SK-N-SH (cell line): ENCODE measurements at regions not wholly inside any gene's neighbourhood (a gene's known extent, or its start where the extent isn't known, plus 50 kb on each side); places are given as distances from the start of the nearest gene placed in this dataset.

Experiments
- CTCF ChIA-PET: fragments of 300-600, 350-600 bp; formaldehyde crosslinking; extraction: SDS; loops from one replicate; lab custom pipeline; 2021; lab: Yijun Ruan, JAX
- POLR2A ChIA-PET: fragments of 350-600 bp; sonication (Branson Sonifier 250); formaldehyde crosslinking; extraction: SDS; loops from one replicate; lab custom pipeline; 2020; ENCODE audit warnings: antibody characterized with exemption, inconsistent platforms; lab: Yijun Ruan, JAX
- DNase-seq: peaks from one replicate; pipeline ENCODE4 v3.0.0; 2012
- H2AFZ ChIP-seq: fragments of 200-600 bp; sonication (generic); 2 replicates; pipeline ENCODE4 v1.8.1; 2016; ENCODE audit warnings: antibody characterized with exemption, mild to moderate bottlenecking, low read depth
- H3F3A ChIP-seq: fragments of 200-600 bp; sonication (generic); replicated peaks from 2 replicates; pipeline ENCODE3; 2016; ENCODE audit warnings: antibody characterized with exemption, mild to moderate bottlenecking; ENCODE audit not compliant: insufficient read depth
- H3K27ac ChIP-seq, 2 experiments: fragments of 200-500 bp in 1 of 2; fragments of 200-600 bp in 1 of 2; sonication (Bioruptor generic) in 1 of 2; sonication (generic), shearing (Covaris generic) in 1 of 2; 2 replicates each; pipeline versions ENCODE4 v1.5.1 to v1.6.1; 2014 to 2016; ENCODE audit warnings: low read depth in 2 of 2, inconsistent platforms in 1 of 2, low read length in 1 of 2, mild to moderate bottlenecking in 1 of 2, mixed read lengths in 1 of 2
- H3K27me3 ChIP-seq: fragments of 200-600 bp; sonication (generic), shearing (Covaris generic); 2 replicates; pipeline ENCODE4 v1.6.1; 2016; ENCODE audit warnings: mixed run types; ENCODE audit not compliant: insufficient read depth
- H3K36me3 ChIP-seq, 2 experiments: fragments of 200-500 bp in 1 of 2; fragments of 200-600 bp in 1 of 2; sonication (Bioruptor generic) in 1 of 2; sonication (generic) in 1 of 2; replicated peaks in 1 of 2; 2 replicates each; pipeline versions ENCODE3 to v1.5.1; 2014 to 2016; ENCODE audit warnings: low read length in 1 of 2, mild to moderate bottlenecking in 1 of 2; ENCODE audit not compliant: insufficient read depth in 2 of 2, control insufficient read depth in 1 of 2
- H3K4me1 ChIP-seq, 2 experiments: fragments of 200-500 bp in 1 of 2; fragments of 200-600 bp in 1 of 2; sonication (Bioruptor generic) in 1 of 2; sonication (generic), shearing (Covaris generic) in 1 of 2; 2 replicates each; pipeline versions ENCODE4 v1.5.1 to v1.6.1; 2014 to 2016; ENCODE audit warnings: low read depth in 1 of 2, low read length in 1 of 2, mixed run types in 1 of 2; ENCODE audit not compliant: insufficient read depth in 2 of 2, control insufficient read depth in 1 of 2
- H3K4me2 ChIP-seq: fragments of 200-600 bp; sonication (generic), shearing (Covaris generic); 2 replicates; pipeline ENCODE4 v1.6.1; 2017; ENCODE audit warnings: mixed run types
- H3K4me3 ChIP-seq, 2 experiments: fragments of 200-500 bp in 1 of 2; fragments of 200-600 bp in 1 of 2; sonication (Bioruptor generic) in 1 of 2; sonication (generic), shearing (Covaris generic) in 1 of 2; 2 replicates each; pipeline versions ENCODE4 v1.5.1 to v1.8.1; 2014 to 2016; ENCODE audit warnings: low read depth in 2 of 2, inconsistent platforms in 1 of 2, low read length in 1 of 2, mild to moderate bottlenecking in 1 of 2, mixed read lengths in 1 of 2, moderate library complexity in 1 of 2
- H3K79me2 ChIP-seq: fragments of 200-600 bp; sonication (generic); 2 replicates; pipeline ENCODE4 v1.8.1; 2017; ENCODE audit warnings: mild to moderate bottlenecking; ENCODE audit not compliant: insufficient read depth
- H3K9ac ChIP-seq: fragments of 200-600 bp; sonication (generic); 2 replicates; pipeline ENCODE4 v1.6.1; 2017; ENCODE audit warnings: mixed run types
- H3K9me2 ChIP-seq: fragments of 200-600 bp; sonication (generic); 2 replicates; pipeline ENCODE4 v1.6.1; 2017; ENCODE audit warnings: mixed run types
- H3K9me3 ChIP-seq: fragments of 200-600 bp; sonication (generic); 2 replicates; pipeline ENCODE4 v1.6.1; 2017; ENCODE audit warnings: mixed run types, mild to moderate bottlenecking, moderate library complexity
- H4K20me1 ChIP-seq: fragments of 200-600 bp; sonication (generic); 2 replicates; pipeline ENCODE4 v1.6.1; 2017; ENCODE audit warnings: mild to moderate bottlenecking, mixed run types; ENCODE audit not compliant: insufficient read depth
- EZH2phosphoT487 ChIP-seq: fragments of 200-600 bp; sonication (generic); IDR thresholded peaks from 2 replicates; pipeline ENCODE4 v1.6.1; 2017; ENCODE audit warnings: low read depth, mixed run types, mild to moderate bottlenecking, antibody characterized with exemption, moderate library complexity, borderline replicate concordance
- FOSL2 ChIP-seq: IDR thresholded peaks from 2 replicates; pipeline ENCODE4 v1.4.0; 2012; ENCODE audit warnings: low read depth, mild to moderate bottlenecking, moderate library complexity, borderline replicate concordance
- FOXM1 ChIP-seq: IDR thresholded peaks from 2 replicates; pipeline ENCODE4 v1.4.0; 2012; ENCODE audit warnings: low read depth, mild to moderate bottlenecking
- GABPA ChIP-seq: IDR thresholded peaks from 2 replicates; pipeline ENCODE4 v1.4.0; 2012; ENCODE audit warnings: low read depth, mild to moderate bottlenecking
- MAX ChIP-seq: IDR thresholded peaks from 2 replicates; pipeline ENCODE4 v1.4.0; 2012; ENCODE audit warnings: low read depth
- MXI1 ChIP-seq: IDR thresholded peaks from 2 replicates; pipeline ENCODE4 v1.6.1; 2012; ENCODE audit warnings: mild to moderate bottlenecking, low read depth, low read length, improper control_type of control experiment
- NFIC ChIP-seq: IDR thresholded peaks from 2 replicates; pipeline ENCODE4 v1.4.0; 2012; ENCODE audit warnings: borderline replicate concordance
- RFX5 ChIP-seq: IDR thresholded peaks from 2 replicates; pipeline ENCODE4 v1.6.1; 2012; ENCODE audit warnings: mild to moderate bottlenecking, improper control_type of control experiment, low read length
- RXRA ChIP-seq: IDR thresholded peaks from 2 replicates; pipeline ENCODE4 v1.4.0; 2012; ENCODE audit warnings: low read depth, mild to moderate bottlenecking, borderline replicate concordance
- SIN3A ChIP-seq: IDR thresholded peaks from 2 replicates; pipeline ENCODE4 v1.6.1; 2012; ENCODE audit warnings: low read depth, mild to moderate bottlenecking, low read length, moderate library complexity, borderline replicate concordance
- SMC3 ChIP-seq: IDR thresholded peaks from 2 replicates; pipeline ENCODE4 v1.6.1; 2012; ENCODE audit warnings: low read depth, low read length, improper control_type of control experiment
- USF2 ChIP-seq: fragments of 150-350 bp; IDR thresholded peaks from 2 replicates; pipeline ENCODE4 v1.6.1; 2017; ENCODE audit warnings: antibody characterized with exemption, low read length, low read depth, borderline replicate concordance
- WGBS: methylation state at CpG from one replicate; pipeline ENCODE4 v1.1.6; 2017; ENCODE audit warnings: low lambda C conversion rate; 5-methylcytosine and 5-hydroxymethylcytosine counted together

GRCh38 chr6:139556532-139556931 is 182.1 kb upstream of the CITED2 start:
- Histone ChIP-seq H4K20me1 (no peaks in the 10 kb centered on the region), H3K79me2 (no peaks in the 10 kb centered on the region), H3K4me1 (no peaks in the 10 kb centered on the region), H3K36me3 (no peaks in the 10 kb centered on the region), H3K9me2 (no peaks in the 10 kb centered on the region), H3K9ac (no peak overlapping the region), H3K27me3 (no peaks in the 10 kb centered on the region), H3F3A (no peaks in the 10 kb centered on the region), H2AFZ (0 out of 2 replicates have a peak overlapping the region, but pooled peaks have one; percentile 6), H3K4me2 (no peak overlapping the region), H3K9me3 (no peaks in the 10 kb centered on the region), H3K4me3 (no peak overlapping the region), H3K27ac (no peak overlapping the region)
- no peak for DNase-seq
- TF ChIP-seq FOSL2 (no peak), SIN3A (no peak), EZH2phosphoT487 (no peak)
- ChIA-PET CTCF (no interaction called here), POLR2A (no interaction called here)

- Histone ChIP-seq H3K36me3 (no peaks in the 10 kb centered on the region), H3K4me2 (no peak overlapping the region), H3K27ac (no peak overlapping the region), H3K4me3 (no peak overlapping the region), H4K20me1 (no peaks in the 10 kb centered on the region), H2AFZ (no peak overlapping the region), H3K9me3 (no peaks in the 10 kb centered on the region), H3K79me2 (no peaks in the 10 kb centered on the region), H3K9ac (no peak overlapping the region), H3K4me1 (no peaks in the 10 kb centered on the region), H3K27me3 (no peaks in the 10 kb centered on the region), H3K9me2 (no peaks in the 10 kb centered on the region), H3F3A (no peaks in the 10 kb centered on the region)
- POLR2A ChIA-PET, result no interaction called here
- no peak for DNase-seq
- 62% methylated on average over 7 of the region's 7 CpGs for WGBS
- TF ChIP-seq MAX, result no peak
- TF ChIP-seq FOXM1, result no peak
- TF ChIP-seq GABPA, result no peak
- no peak for TF ChIP-seq NFIC
- TF ChIP-seq SMC3, result no peak
- no peak for TF ChIP-seq RXRA
- no peak for TF ChIP-seq MXI1
- TF ChIP-seq, all 33 proteins: peak for 0
- CTCF ChIA-PET, result no interaction called here
These were observed 179.5 kb upstream of the CITED2 start for GRCh38 chr6:139553916-139554315.

- ChIA-PET POLR2A (no interaction called here), CTCF (no interaction called here)
- no peak overlapping the region for H3K9ac ChIP-seq
- no peak for DNase-seq
- H3K27me3 ChIP-seq, result no peaks in the 10 kb centered on the region
- H3K36me3 ChIP-seq, result no peaks in the 10 kb centered on the region
- no peak overlapping the region for H3K4me2 ChIP-seq
- H3K79me2 ChIP-seq, result no peaks in the 10 kb centered on the region
- no peaks in the 10 kb centered on the region for H3K9me2 ChIP-seq
- TF ChIP-seq RFX5, result no peak
- no peak for TF ChIP-seq USF2
- H4K20me1 ChIP-seq, result no peaks in the 10 kb centered on the region
- H2AFZ ChIP-seq, result no peak overlapping the region
- H3F3A ChIP-seq, result peaks cover 4% of the 10 kb centered on the region
- no peak overlapping the region for H3K4me3 ChIP-seq
- peaks cover 0 to 16% of the 10 kb centered on the region in 2 experiments; a peak in 2 of 4 replicates for H3K4me1 ChIP-seq
- WGBS, result 31% methylated on average over 2 of the region's 2 CpGs
- H3K27ac ChIP-seq, result no peak overlapping the region
- H3K9me3 ChIP-seq, result no peaks in the 10 kb centered on the region
These were observed 176.9 kb upstream of the CITED2 start for GRCh38 chr6:139551376-139551775.
